T-cell (primary cell): ENCODE measurements at regions not wholly inside any gene's neighbourhood (a gene's known extent, or its start where the extent isn't known, plus 50 kb on each side); places are given as distances from the start of the nearest gene placed in this dataset.

Source experiments
- ATAC-seq, 4 experiments: fragments of 200-7000 bp in 3 of 4; fragments of 150-1000 bp in 1 of 4; cut with Tn5 transposase; replicated peaks in 1 of 4; 1 replicate in 3 of 4; 2 replicates in 1 of 4; pipeline ENCODE4 v1.10.0; 2021; ENCODE audit warnings: moderate library complexity in 3 of 4, mild to moderate bottlenecking in 2 of 4, moderate number of reproducible peaks in 1 of 4
- CTCF ChIA-PET, 2 donors: fragments of 300-600 bp; sonication (Branson Sonifier 250); formaldehyde crosslinking; loops; one replicate each; lab custom pipeline; 2022; ENCODE audit warnings: antibody characterized with exemption in 2 of 2; lab: Charles Lee
- POLR2A ChIA-PET, 2 donors: fragments of 300-600 bp; sonication (Branson Sonifier 250); formaldehyde crosslinking; loops; one replicate each; lab custom pipeline; 2022; ENCODE audit warnings: antibody characterized with exemption in 2 of 2; lab: Charles Lee
- DNase-seq, 35 experiments: peaks; one replicate each; pipeline versions ENCODE4 v3.0.0 to v3.0.0-alpha.2; 2013 to 2023
- H3K27ac ChIP-seq: one replicate; pipeline ENCODE4 v1.5.1; 2013; ENCODE audit warnings: low read length
- H3K27me3 ChIP-seq, 2 experiments: replicated peaks in 1 of 2; 1 replicate in 1 of 2; 2 replicates in 1 of 2; pipeline versions ENCODE4 v1.6.1 to v1.7.0; 2013; ENCODE audit warnings: low read length in 1 of 2, mixed read lengths in 1 of 2; ENCODE audit not compliant: control insufficient read depth in 2 of 2, insufficient read depth in 2 of 2; ENCODE audit errors: extremely low read depth in 1 of 2
- H3K36me3 ChIP-seq, 2 donors: 1 replicate in 1 of 2; 2 replicates in 1 of 2; pipeline versions ENCODE4 v1.6.1 to v1.7.0; 2013; ENCODE audit warnings: low read length in 1 of 2; ENCODE audit not compliant: control insufficient read depth in 2 of 2, insufficient read depth in 1 of 2; ENCODE audit errors: extremely low read depth in 1 of 2
- H3K4me1 ChIP-seq, 2 experiments: 1 replicate in 1 of 2; 2 replicates in 1 of 2; pipeline versions ENCODE4 v1.6.1 to v1.7.0; 2013; ENCODE audit warnings: low read length in 2 of 2, mixed read lengths in 1 of 2; ENCODE audit not compliant: insufficient read depth in 2 of 2, control insufficient read depth in 1 of 2; ENCODE audit errors: extremely low read depth in 1 of 2
- H3K4me3 ChIP-seq, 2 donors: 1 replicate in 1 of 2; 2 replicates in 1 of 2; pipeline versions ENCODE4 v1.5.1 to v1.7.0; 2013; ENCODE audit warnings: mild to moderate bottlenecking in 2 of 2, low read length in 1 of 2, moderate library complexity in 1 of 2; ENCODE audit not compliant: control insufficient read depth in 1 of 2; ENCODE audit errors: extremely low read depth in 1 of 2
- H3K9me3 ChIP-seq: 2 replicates; pipeline ENCODE4 v1.7.0; 2013
- H3K27ac Mint-ChIP-seq, 2 donors: one replicate each; pipeline ENCODE4 v1.8.0; 2020 to 2021; ENCODE audit warnings: mild to moderate bottlenecking in 2 of 2, mixed read lengths in 2 of 2
- H3K27me3 Mint-ChIP-seq, 2 donors: one replicate each; pipeline ENCODE4 v1.8.0; 2021 to 2022; ENCODE audit warnings: mixed read lengths in 2 of 2
- H3K36me3 Mint-ChIP-seq: one replicate; pipeline ENCODE4 v1.8.0; 2021; ENCODE audit warnings: mixed read lengths
- H3K4me1 Mint-ChIP-seq, 3 donors: one replicate each; pipeline ENCODE4 v1.8.0; 2020 to 2022; ENCODE audit warnings: mixed read lengths in 3 of 3, mild to moderate bottlenecking in 1 of 3
- H3K4me3 Mint-ChIP-seq, 3 donors: one replicate each; pipeline ENCODE4 v1.8.0; 2020 to 2022; ENCODE audit warnings: mild to moderate bottlenecking in 3 of 3, mixed read lengths in 3 of 3, moderate library complexity in 3 of 3
- H3K9me3 Mint-ChIP-seq, 3 donors: one replicate each; pipeline ENCODE4 v1.8.0; 2020 to 2022; ENCODE audit warnings: mixed read lengths in 3 of 3
- WGBS: methylation state at CpG from one replicate; pipeline ENCODE4 v1.1.5; 2013; ENCODE audit warnings: missing lambda C conversion rate; ENCODE audit not compliant: insufficient coverage; 5-methylcytosine and 5-hydroxymethylcytosine counted together

GRCh38 chr2:237033536-237034060 lies 52.1 kb upstream of the COPS8 start:
- Histone ChIP-seq H3K36me3 (no peaks in the 10 kb centered on the region), H3K9me3 (no peaks in the 10 kb centered on the region), H3K4me1 (no peaks in the 10 kb centered on the region), H3K27me3 (no peaks in the 10 kb centered on the region), H3K27ac (no peak overlapping the region), H3K4me3 (no peak overlapping the region)
- DNase-seq, result no peak
- no peaks in the 10 kb centered on the region for H3K36me3 Mint-ChIP-seq
- no peak for ATAC-seq
- CTCF ChIA-PET, result interaction anchor here in 1 of 2 donors (1.1 kb wide), 1 partner anchor 691 kb away, joined by 4 read pairs; no protein-coding TSS in a partner anchor
- 100% methylated on average over 1 of the region's 3 CpGs for WGBS
- no peaks in the 10 kb centered on the region for H3K4me1 Mint-ChIP-seq
- POLR2A ChIA-PET, result no interaction called here
- H3K9me3 Mint-ChIP-seq, result no peaks in the 10 kb centered on the region
- H3K4me3 Mint-ChIP-seq, result no peak overlapping the region
- H3K27ac Mint-ChIP-seq, result no peak overlapping the region
- peaks cover 0 to 3% of the 10 kb centered on the region in 2 donors for H3K27me3 Mint-ChIP-seq

- Mint-ChIP-seq H3K4me3 (no peak overlapping the region), H3K4me1 (no peaks in the 10 kb centered on the region), H3K27me3 (peaks cover 0 to 3% of the 10 kb centered on the region in 2 donors), H3K9me3 (no peaks in the 10 kb centered on the region), H3K27ac (no peak overlapping the region), H3K36me3 (no peaks in the 10 kb centered on the region)
- Histone ChIP-seq H3K4me3 (no peak overlapping the region), H3K9me3 (no peaks in the 10 kb centered on the region), H3K4me1 (no peaks in the 10 kb centered on the region), H3K27me3 (no peaks in the 10 kb centered on the region), H3K27ac (no peak overlapping the region), H3K36me3 (no peaks in the 10 kb centered on the region)
- ChIA-PET CTCF (no interaction called here), POLR2A (no interaction called here)
- WGBS, result 89% methylated on average over 5 of the region's 10 CpGs
- ATAC-seq (no peak), DNase-seq (no peak)
Observed at GRCh38 chr2:237035781-237036475, 49.8 kb upstream of the COPS8 start.
